Stimulated activated CD8-positive, alpha-beta memory T cell treated with anti-CD3 and anti-CD28 coated beads, Interleukin-2, amount 100 ng/mL, for 48 hours (primary cell): ENCODE measurements at regions not wholly inside any gene's neighbourhood (a gene's known extent, or its start where the extent isn't known, plus 50 kb on each side); places are given as distances from the start of the nearest gene placed in this dataset.

ENCODE experiments used
- DNase-seq, 2 donors: peaks; one replicate each; pipeline ENCODE4 v3.0.0-alpha.2; 2020; ENCODE audit warnings: low read depth in 2 of 2

DNA sequence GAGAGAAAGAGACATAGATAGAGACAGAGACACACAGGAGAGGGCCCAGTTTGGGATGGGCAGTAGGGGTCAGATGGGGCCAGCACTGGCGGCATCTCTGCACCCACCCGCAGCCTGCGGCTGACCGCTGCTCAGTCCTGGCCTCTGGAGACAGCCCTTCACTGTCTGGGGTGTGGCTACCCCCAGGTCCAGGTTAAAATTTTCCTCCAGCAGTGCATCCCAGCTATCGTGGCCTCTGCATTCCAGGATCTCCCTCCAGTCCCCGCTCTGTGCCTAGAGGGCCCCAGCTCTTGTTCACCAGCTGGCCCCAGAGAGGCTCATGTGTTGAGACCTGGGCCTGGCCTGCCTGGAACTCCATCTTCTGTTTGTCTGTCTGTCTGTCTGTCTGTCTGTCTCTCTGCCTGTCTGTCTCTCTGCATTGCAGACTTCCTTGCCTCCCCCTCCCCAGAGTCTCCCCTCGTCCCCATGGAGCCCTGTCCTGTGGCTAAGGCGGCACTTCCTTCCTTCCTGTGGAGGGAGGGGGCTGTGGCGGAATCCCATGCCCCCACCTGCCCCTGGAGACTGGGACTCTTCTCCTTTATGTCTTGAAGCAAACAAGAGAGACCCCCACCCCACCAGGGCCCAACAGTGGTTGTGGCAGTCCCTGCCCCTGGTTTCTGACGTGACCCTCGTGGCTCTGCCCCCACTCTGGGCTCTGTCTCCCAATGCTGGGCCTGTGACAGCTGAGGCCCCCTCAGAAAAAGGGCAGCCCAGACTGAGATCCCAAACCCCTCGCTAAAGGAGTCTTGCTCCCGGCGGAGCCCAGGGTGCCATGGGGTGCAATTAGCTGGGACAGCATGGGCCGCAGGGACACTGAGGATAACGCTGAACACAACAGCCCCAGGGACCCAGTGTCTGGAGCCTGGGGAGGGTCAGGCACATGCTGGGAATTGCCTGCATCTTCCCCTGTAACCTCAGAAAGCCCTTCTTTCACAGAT is 241.8 kb downstream of the NPHP4 start:
- no peak for DNase-seq

DNA sequence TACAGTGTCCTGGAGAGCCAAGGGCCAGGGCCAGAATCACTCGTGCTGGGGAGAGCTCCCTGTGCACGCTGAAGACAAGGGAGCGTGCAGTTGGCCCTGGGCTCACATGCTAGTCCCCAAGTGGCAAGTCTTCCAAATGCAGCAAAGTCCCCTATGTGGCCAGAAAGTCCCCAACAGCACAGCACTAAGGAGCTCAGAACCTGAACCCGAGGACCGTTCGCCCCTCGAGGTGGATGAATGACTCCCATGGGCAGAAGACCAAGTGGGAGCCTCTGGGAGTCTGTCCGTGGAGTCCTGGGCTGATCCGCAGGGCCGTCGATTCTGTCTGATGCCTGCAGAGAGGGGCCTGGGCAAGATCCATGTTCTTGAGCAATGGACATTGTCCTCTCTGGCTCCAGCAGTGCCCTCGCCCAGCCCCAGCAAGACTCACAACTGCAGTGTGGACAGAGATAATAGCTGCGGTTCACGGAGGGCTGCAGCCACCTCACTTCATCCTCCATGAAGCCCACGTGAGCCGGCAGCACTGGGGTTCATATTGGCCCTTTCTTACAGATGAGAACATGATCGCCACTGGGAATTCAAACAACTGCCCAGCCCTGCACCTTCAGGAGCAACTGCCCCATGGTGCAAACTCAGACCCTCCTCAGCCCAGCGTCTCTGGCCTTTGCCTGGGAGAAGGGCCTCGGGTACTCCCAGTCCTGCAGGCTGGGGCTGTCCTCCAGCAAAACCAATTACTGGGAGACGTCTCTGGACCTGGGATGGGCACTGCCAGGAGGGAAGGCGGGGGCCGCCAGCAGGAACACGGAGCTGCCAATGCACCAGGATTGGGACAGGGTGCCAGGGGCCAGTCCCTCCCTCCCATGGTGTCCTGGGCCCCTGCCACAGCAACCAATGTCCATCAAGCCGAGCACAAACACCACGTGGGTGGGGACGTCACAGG is 243.7 kb downstream of the NPHP4 start:
- DNase-seq: no peak

DNA sequence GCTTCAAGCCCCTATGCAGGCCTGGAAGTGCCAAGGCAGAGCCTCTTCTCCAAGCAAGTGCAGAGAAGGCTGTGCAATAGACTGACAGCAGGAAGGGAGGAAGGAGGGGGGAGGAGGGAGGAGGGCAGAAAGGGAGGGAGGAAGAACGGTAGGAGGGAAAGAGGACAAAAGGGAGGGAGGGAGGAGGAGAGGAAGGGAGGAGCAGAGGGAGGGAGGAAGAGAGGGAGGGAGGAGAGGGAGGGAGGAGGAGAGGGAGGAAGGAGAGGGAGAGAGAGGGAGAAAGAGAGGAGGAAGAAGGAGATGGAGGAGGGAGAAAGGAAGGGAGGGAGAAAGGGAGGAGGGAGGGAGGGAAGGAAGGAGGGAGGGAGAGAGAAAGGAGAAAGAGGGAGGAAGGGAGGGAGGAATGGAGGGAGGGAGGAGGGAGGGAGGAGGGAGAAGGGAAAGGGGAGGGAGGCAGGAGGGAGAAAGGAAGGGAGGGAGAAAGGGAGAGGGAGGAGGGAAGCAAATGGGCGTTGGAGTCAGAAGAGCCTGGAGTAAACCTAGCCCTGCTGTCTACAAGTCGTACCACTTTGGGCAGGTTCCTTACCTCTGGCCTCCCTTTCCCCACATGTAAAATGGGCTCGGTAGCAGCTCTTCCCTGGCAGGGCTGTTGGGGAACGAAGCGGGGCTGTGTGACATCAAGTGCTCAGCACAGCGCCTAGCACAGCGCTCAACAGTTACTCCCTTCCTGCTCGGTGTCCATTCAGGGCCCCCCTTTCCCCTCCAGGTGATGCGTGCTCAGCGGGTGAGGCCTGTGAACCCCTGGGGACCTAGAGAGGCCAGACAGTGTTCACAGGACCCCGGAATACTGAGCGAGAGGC is 244.6 kb downstream of the NPHP4 start:
- DNase-seq: no peak

DNA sequence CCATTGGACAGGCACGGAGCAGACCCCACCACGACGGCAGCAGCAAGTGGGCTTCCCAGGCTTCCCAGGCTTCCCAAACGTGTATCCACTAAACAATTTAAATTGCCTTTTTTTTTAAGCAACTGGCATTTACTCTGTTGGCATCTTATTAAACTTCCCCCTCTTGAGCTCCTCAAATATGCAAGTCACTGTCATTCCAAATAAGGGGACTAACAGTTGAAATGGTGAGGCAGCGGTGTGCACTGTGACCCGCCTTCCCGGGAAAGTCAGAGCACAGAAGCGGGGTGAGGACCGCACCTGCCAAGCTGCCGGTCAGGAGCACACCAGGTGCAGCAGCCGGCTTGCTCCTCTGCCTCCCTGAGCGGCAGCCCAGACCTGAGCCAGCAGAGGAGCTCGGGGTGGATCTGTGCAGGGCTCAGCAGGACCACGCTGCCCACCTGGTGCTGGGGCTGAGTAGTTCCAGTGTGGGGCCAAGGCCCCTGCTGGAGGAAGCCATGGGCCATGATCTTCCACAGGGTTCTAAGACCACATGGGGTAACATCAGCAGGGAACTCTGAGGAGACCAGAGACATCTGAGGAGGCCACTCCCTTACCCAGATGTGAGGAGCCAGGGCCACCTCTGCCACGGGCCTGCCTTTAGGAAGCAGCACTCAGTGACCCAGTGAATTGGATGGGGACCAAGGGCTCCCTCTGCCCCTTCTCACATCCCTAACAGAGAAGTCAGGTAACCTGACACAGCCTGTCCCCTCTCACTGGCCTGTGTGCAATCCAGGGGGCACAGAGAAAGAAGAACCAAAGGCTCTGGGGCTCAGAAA is 245.4 kb downstream of the NPHP4 start:
- no peak for DNase-seq

DNA sequence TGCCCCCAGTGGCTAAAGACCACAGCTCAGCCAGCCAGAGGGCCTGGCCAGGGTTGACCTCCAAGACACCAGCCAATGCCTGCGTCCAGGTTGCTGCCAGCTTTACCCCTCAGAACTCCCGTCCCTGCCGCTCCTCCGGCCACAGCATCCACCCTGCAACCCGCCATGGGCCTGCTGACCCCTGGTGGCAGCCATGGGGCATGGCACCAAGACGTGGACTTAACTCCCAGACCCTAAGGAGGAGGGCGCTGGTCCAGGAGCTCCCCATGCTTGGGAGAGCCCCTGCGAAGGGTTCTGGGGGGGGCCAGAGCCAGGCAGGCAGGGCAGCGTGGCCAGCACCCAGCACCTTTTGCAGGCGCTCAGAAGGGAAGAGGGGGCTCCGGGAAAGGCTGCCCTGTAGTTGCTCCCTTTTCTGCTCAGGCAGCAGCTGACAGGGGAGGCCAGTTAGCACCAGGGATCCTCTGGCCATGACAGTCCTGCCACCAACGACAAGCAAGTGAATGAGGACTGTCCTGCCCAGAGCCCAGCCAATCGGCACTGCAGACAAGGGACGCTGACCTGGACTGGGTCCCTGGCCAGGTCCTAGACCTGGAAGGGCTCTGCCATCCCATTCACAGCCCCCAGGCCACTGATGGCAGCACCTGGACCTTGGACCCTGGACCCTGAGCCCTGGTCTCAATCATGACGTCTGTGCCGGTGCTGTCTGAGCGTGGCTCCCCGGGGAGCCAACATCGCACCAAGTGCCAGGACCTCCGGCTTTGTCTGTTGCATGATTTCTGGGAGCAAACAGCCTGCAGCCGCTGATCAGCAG is 246.2 kb downstream of the NPHP4 start:
- DNase-seq: peak; percentile 34 to 50

DNA sequence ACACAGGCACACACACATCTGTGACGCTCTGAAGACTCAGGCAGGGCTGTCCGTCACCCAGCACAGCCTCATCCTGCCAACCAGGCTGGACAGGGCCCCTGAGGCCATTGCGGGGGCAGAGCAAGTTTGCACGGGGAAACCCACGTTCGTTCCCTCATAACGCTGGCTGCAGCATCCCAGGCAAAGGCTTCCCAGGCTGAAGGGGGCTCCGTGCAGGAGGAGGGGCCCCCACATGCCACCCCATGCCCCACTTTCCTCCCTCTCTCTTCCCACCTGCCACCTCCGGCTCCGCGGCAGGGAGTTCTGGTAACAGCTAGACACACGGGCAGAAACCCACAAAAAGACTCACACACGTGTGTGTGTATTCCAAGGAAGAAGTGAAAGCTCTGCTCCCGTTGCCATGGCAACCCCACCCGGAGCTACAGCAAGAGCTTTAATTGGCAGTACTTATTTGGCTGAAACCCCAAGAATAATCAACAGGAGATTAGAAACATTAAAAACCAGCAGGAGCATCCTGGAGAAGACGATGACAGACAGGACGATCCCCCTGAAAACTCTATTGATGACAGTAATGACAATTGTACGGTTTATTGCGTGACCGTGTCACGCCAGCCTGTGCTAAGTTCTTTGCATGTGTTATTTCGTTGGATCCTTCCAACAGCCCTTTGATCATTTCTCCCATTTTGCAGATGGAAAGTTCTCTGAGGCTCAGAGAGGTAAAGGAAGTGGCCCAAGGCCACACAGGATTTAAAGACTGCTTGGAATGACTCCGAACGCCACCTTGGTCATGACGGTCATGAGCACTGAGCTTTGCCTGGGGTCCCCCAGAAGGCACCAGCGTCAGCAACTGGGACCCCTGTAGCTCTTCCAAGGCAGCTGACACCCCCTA is 247.1 kb downstream of the NPHP4 start:
- no peak for DNase-seq

DNA sequence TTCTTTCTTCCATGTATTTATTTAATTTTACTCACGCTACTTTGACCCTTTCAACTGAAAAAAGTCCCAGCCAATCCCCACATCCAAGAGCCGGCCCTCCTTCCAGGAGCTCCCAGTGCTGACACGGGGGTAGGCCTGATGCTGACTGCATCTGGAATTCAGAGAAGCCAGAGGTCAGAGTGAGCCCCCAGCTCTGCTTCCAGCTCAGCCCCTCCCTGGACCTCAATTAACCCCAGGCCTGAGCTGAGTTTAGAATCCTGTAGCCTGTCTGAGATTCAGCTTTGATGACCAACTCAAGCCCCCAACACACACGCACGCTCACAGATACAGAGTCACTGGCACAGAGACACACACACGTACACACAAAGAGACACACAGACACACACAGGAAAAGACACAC is 247.9 kb downstream of the NPHP4 start:
- no peak for DNase-seq

DNA sequence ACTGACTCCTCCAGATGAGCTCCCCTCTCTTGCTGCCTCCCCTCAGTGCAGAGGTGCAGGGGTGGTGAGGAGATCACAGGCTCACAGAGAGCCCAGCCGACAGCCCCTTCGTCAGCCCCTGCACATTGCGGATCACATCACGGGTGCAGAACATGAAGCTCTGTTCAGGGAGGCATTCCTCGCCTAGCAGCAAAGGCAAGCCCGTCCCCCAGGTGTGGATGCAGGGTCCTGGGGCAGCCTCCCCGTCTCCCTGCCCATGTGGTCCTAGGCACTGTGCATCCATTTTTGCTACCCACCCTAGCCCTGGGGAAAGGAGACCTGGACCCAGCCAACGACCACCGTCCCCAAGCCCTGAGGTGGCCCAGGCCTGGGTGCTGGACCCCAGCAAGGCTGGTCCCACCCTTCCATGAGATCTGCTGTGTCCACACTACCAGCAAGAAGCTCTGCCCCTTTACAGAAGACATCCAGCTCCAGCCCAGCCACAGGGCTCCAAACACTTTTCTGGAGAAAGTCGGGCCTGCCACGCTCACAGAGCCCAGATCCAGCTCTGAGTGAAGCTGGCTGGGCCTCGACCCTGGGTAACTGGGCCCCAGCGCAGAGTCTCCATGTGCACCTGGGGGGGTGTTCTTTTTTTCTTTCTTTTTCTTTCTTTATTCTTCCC is 248.7 kb downstream of the NPHP4 start:
- DNase-seq: no peak

DNA sequence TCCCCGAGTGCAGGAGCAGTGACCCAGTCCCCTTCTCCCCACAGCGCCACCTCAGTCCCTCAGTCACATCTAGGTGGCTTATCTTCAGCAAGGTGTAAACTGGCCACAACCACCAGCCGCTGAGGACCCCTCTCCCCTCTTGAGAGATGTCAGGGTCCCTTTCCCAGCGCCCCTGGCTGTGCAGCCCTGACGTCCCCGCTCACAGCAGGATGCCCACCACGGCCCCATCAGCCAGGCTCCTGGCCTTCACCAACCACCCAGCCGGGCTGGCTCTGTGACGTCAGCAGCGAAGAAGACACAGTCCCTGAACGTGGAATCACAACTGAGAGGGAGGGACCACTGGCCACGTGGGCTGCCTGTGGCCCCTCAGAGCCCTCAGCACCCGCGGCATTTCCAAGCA is 249.4 kb downstream of the NPHP4 start:
- no peak for DNase-seq

DNA sequence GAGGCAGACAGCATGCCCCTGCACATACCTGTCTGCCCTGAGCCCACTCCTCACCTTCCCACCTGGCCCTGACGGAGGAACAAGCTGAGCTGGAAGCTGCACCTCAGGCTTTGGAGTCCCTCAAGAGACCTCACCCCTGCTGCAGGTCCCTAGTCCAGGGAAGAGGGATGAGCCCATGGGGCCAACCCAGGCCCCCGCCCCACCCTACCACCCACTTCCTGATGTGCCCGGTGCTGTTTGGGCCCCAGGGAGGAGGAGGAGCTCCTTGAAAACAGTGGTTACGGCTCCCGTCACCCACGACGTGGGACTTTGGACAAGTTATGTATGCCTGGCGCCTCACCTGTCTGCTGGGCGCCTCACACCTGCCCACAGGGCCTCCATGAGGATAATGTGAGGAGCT is 250.2 kb downstream of the NPHP4 start:
- DNase-seq: no peak

DNA sequence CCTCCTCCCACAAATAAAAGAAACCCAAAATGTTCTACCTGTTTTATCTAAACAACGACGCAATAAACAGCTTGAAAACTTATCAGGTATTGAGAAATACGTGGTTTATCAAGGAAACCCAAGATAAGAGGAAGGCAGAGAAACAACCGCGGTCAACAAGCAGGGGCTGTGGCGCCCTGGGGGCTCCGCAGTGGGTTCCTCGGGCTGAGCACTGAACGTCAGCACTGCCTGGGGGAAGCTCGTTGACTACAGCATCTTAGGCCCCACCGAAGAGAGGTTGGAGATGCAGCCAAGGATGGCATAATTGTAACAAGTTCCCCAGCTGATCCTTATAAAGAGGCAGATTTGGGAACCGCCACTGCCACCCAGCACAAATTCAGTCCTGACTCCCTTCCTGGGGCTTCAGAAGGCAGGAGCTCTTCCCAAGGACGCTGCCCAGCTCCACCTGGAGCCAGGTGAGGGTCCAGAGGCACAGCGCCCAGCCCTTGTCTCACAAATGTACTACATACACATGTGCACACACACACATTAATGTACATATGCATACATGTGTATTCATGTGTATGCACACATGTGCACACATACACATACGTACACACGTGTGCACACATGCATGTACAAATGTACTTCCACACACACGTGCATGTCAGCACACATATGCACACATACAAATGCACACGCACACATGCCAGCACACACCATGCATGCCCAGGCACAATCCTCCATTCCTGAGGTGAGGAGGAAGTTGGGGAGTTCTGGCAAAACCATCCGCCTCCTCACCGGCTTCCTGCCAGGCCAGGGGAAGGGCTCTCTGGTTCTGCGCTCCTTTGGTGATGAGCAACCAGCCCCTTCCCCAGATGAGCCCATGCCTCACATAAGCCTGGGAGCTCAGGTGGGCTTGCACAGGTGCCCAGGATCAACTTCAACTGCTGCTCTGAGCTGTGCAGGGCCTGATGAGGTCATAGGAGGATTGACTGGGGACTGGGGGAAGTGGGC is 251.1 kb downstream of the NPHP4 start:
- DNase-seq: no peak

DNA sequence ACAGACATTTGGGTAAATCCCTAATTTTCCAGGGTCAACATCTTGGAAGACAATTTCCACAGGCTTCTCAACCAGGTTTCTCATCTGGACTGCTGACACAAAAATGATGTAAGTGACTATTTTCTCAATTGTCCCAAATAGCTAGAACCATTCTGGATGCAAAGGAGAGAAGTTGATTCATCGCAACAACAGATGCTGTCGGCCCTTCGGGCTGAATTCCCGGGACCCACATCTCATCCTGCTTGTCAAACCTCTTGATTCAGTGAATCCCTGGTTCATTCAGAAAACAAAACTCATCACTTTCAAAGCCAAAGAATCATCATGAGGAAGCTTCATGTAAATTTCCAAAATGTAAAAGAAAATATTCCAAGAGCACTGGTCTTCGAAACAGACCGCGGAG is 251.8 kb downstream of the NPHP4 start:
- no peak for DNase-seq

DNA sequence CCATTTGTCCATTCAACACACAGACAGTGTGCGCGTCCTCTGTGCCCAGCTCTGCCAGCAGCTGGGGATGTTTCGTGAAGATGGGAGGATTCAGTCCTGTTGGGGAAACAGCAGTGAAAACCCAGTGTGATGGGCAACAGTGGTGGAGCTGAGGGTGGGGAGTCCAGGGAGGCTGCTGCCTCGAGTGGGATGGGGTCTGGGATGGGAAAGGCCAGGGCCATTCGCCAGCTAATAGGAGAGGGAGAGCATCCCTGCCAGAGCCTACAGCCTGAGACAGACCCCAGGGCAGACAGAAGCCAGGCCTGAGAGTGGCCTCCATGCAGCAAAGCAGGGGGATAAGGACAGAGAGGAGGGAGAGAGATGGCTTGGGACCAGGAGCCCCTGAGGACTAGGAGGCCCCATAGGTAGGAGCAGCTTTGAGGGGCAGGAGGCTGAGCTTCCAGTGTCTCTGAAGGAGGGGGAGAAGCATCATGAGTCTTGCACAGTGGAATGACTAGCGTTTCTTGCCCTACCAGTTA is 252.6 kb downstream of the NPHP4 start:
- no peak for DNase-seq

DNA sequence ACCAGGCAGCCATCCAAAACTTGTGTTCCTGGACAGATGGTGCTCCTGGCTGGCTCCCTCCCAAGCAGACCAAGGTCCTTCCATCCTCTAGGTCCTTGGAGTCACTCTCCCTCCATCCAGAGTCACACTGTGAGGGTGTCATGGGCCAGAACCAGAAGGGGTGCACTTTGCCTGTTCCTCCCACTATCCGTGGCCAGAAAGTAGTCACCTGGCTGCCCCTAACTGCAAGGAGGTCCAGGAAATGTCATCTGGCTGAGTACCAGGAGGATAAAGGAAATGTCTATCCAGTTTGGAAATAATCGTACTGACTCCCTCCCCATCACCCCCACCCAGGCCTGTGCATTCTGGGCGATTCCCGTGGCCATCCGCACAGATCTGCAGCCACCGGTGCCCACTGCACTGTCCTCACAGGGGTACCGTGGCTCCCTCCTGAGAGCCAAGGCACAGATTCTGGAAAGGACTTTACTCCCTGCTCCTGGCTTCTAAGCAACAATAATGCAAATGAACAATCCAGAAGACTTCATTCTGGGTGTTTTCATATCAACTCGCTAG is 253.2 kb downstream of the NPHP4 start:
- no peak for DNase-seq

DNA sequence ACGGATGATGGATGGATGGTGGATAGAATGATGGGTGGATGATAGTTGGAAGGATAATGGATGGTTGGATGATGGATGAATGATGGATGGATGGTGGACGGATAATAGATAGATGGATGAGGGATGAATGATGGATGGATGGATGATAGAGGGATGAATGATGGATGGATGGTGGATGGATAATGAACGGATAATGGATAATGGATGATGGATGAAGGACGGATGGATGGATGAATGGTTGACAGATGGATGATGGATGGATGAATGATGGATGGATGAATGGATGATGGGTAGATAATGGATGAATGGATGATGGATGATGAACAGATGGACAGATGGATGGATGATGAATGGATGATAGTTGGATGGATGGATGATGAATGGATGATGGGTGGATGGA is 255.1 kb downstream of the NPHP4 start:
- DNase-seq: no peak

DNA sequence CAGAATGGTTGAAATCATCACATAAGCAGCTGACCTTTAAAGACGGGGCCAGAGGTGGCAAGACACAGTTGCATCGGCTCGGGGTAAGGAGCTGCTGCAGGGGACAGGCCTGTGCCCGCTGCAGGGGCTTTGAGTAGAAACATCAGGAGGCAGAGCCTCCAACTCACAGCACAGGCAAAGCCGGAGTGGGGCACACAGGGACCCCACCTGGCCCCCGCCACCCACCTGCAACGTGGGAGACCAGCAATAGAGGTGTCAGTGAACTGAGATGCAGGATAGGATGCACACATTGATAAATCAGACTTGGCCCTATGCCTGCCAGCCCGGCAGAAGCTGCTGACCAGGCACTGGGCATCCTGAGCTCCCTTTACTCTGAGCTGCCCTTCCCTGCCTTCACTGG is 257.2 kb downstream of the NPHP4 start:
- DNase-seq: no peak

DNA sequence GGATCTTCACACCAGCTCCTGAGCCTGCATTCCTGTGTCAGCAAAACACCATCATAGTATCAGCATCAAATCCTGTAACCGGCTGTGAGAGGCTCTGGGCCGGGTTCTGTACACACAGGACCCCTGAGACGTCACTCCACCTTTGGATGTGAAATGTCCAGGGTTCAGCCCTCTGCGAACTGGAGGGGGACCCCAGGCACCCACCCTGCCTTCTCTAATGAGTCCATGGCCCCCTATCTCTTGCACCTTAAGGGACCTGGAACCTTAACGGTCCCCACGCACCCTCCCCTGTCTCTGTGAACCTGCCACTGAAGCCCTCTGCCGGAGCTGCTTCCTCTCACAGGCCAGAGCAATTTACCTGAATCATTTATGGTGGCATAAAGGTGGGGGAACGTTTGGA is 257.8 kb downstream of the NPHP4 start:
- no peak for DNase-seq
